Chondrocyte (in vitro differentiated cells): ENCODE measurements at regions not wholly inside any gene's neighbourhood (a gene's known extent, or its start where the extent isn't known, plus 50 kb on each side); places are given as distances from the start of the nearest gene placed in this dataset.

Source experiments
- DNase-seq: peaks from one replicate; pipeline ENCODE4 v3.0.0; 2021; ENCODE audit warnings: mixed read lengths, low spot score
- H3K27ac Mint-ChIP-seq: one replicate; pipeline ENCODE4 v1.8.0; 2021; ENCODE audit warnings: mild to moderate bottlenecking, moderate library complexity, mixed read lengths; ENCODE audit not compliant: unreplicated experiment
- H3K27me3 Mint-ChIP-seq: 2 replicates; pipeline ENCODE4 v1.8.0; 2021; ENCODE audit warnings: low read depth, mixed read lengths
- H3K36me3 Mint-ChIP-seq: 2 replicates; pipeline ENCODE4 v1.8.0; 2021; ENCODE audit warnings: low read depth, mixed read lengths
- H3K4me1 Mint-ChIP-seq: 2 replicates; pipeline ENCODE4 v1.8.0; 2021; ENCODE audit warnings: low read depth, mild to moderate bottlenecking, mixed read lengths
- H3K4me3 Mint-ChIP-seq: one replicate; pipeline ENCODE4 v1.8.0; 2021; ENCODE audit warnings: mild to moderate bottlenecking, moderate library complexity, mixed read lengths; ENCODE audit not compliant: unreplicated experiment
- H3K9me3 Mint-ChIP-seq: 2 replicates; pipeline ENCODE4 v1.8.0; 2021; ENCODE audit warnings: low read depth, mixed read lengths
- CTCF ChIP-seq: fragments of 200-600 bp; sonication (generic); IDR thresholded peaks from 2 replicates; pipeline ENCODE4 v1.5.0; 2021; ENCODE audit warnings: antibody characterized with exemption, mild to moderate bottlenecking, moderate library complexity

- Mint-ChIP-seq H3K27me3 (peaks cover 62% of the 10 kb centered on the region), H3K27ac (no peak overlapping the region), H3K9me3 (no peaks in the 10 kb centered on the region), H3K4me3 (peak overlapping the region; percentile 41), H3K36me3 (peaks cover 1% of the 10 kb centered on the region), H3K4me1 (peaks cover 4% of the 10 kb centered on the region)
- DNase-seq, result no peak
- no peak for TF ChIP-seq CTCF
These were observed 367.9 kb downstream of the MTX2 start for GRCh38 chr2:176637142-176637485.

GRCh38 chr2:176637486-176638166 is 368.4 kb downstream of the MTX2 start:
- peaks cover 61% of the 10 kb centered on the region for H3K27me3 Mint-ChIP-seq
- H3K4me1 Mint-ChIP-seq, result peaks cover 4% of the 10 kb centered on the region
- no peak overlapping the region for H3K27ac Mint-ChIP-seq
- H3K36me3 Mint-ChIP-seq, result peaks cover 1% of the 10 kb centered on the region
- DNase-seq, result no peak
- H3K4me3 Mint-ChIP-seq, result peak overlapping the region; percentile 63
- TF ChIP-seq CTCF, result no peak
- H3K9me3 Mint-ChIP-seq, result no peaks in the 10 kb centered on the region

GRCh38 chr2:176638167-176639015 is 369.1 kb downstream of the MTX2 start:
- no peak for DNase-seq
- no peak overlapping the region for H3K27ac Mint-ChIP-seq
- no peaks in the 10 kb centered on the region for H3K9me3 Mint-ChIP-seq
- H3K4me3 Mint-ChIP-seq, result peak overlapping the region; percentile 63
- peaks cover 65% of the 10 kb centered on the region for H3K27me3 Mint-ChIP-seq
- peaks cover 4% of the 10 kb centered on the region for H3K4me1 Mint-ChIP-seq
- H3K36me3 Mint-ChIP-seq, result peaks cover 1% of the 10 kb centered on the region
- peak; percentile 87 for TF ChIP-seq CTCF

- Mint-ChIP-seq H3K36me3 (peaks cover 1% of the 10 kb centered on the region), H3K4me1 (peaks cover 4% of the 10 kb centered on the region), H3K9me3 (no peaks in the 10 kb centered on the region), H3K27me3 (peaks cover 67% of the 10 kb centered on the region), H3K27ac (no peak overlapping the region), H3K4me3 (no peak overlapping the region)
- no peak for DNase-seq
- no peak for TF ChIP-seq CTCF
These were observed 369.7 kb downstream of the MTX2 start for GRCh38 chr2:176639016-176639343.

GRCh38 chr2:176639671-176640070 is 370.4 kb downstream of the MTX2 start:
- no peak for DNase-seq
- peaks cover 1% of the 10 kb centered on the region for H3K36me3 Mint-ChIP-seq
- no peak for TF ChIP-seq CTCF
- no peak overlapping the region for H3K27ac Mint-ChIP-seq
- no peak overlapping the region for H3K4me3 Mint-ChIP-seq
- H3K27me3 Mint-ChIP-seq, result peaks cover 68% of the 10 kb centered on the region
- peaks cover 4% of the 10 kb centered on the region for H3K4me1 Mint-ChIP-seq
- no peaks in the 10 kb centered on the region for H3K9me3 Mint-ChIP-seq
